A549 (cell line): ENCODE measurements at regions not wholly inside any gene's neighbourhood (a gene's known extent, or its start where the extent isn't known, plus 50 kb on each side); places are given as distances from the start of the nearest gene placed in this dataset.

Experiments
- CBX8 ChIP-seq: fragments of 200-600 bp; sonication (generic); IDR thresholded peaks from 2 replicates; pipeline ENCODE4 v1.6.1; 2016
- CTCF ChIP-seq: fragments of >200 bp; sonication (Bioruptor Twin); formaldehyde crosslinking; IDR thresholded peaks from 3 replicates; pipeline ENCODE4 v1.5.1; 2016
- JUN ChIP-seq, 2 experiments: fragments of >200 bp; sonication (Bioruptor Twin); formaldehyde crosslinking; IDR thresholded peaks; 2 replicates in 1 of 2; 3 replicates in 1 of 2; pipeline ENCODE4 v1.6.1; 2016 to 2017
- KDM5A ChIP-seq: fragments of 200-600 bp; sonication (generic); IDR thresholded peaks from 2 replicates; pipeline ENCODE4 v1.6.1; 2016; ENCODE audit warnings: antibody characterized with exemption, mild to moderate bottlenecking
- POLR2A ChIP-seq: IDR thresholded peaks from 2 replicates; pipeline ENCODE4 v1.6.1; 2012; ENCODE audit warnings: mild to moderate bottlenecking, low read length
- POLR2AphosphoS2 ChIP-seq: conservative IDR thresholded peaks from 2 replicates; pipeline ENCODE4 v1.6.1; 2012; ENCODE audit warnings: low read length, improper control_type of control experiment, inconsistent platforms
- RAD21 ChIP-seq, 2 experiments: fragments of >200 bp in 1 of 2; sonication (Bioruptor Twin) in 1 of 2; formaldehyde crosslinking in 1 of 2; IDR thresholded peaks in 1 of 2; conservative IDR thresholded peaks in 1 of 2; 2 replicates in 1 of 2; 3 replicates in 1 of 2; pipeline ENCODE4 v1.6.1; 2012 to 2018; ENCODE audit warnings: inconsistent platforms in 1 of 2
- ZC3H11A ChIP-seq: fragments of 450-650 bp; IDR thresholded peaks from 2 replicates; pipeline ENCODE4 v1.6.1; 2014; ENCODE audit warnings: antibody characterized with exemption, mild to moderate bottlenecking
- ZSCAN20 ChIP-seq: fragments of 250-450 bp; sonication (Bioruptor Pico); IDR thresholded peaks from 2 replicates; pipeline ENCODE4 v1.8.0; 2022; ENCODE audit warnings: mild to moderate bottlenecking, moderate library complexity
- TF ChIP-seq, protein P1 (sequence below): IDR thresholded peaks from 2 replicates; pipeline ENCODE4 v1.6.1; 2012; ENCODE audit warnings: low read depth, borderline replicate concordance
- TF ChIP-seq, protein P2 (sequence below): fragments of 200-600 bp; sonication (generic); IDR thresholded peaks from 2 replicates; pipeline ENCODE4 v1.6.1; 2016; ENCODE audit warnings: antibody characterized with exemption, mild to moderate bottlenecking, moderate library complexity

DNA sequence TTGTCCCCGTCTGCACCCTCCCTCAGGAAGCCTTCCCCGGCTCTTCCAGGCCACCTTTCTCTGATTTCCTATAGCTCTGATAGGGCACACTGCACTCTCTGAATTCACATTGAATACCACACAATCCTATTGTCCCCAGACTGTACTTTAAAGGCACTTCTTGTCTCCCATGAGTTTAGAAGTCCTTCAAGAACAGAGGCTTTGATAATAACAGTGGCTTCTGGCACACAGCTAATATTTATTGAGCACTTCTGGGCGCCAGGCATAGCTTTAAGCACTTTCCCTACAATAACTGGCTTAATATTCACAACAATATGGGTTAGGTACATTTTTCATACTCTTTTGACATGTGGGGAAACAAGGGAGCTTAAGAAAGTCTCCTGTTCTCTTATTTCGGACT, 169.7 kb upstream of the IRX6 start:
- no peak for TF ChIP-seq CTCF
- TF ChIP-seq RAD21 (conservative IDR thresholded peaks at IDR 0.05 in 1 of 2, IDR thresholded peaks at IDR 0.05 in 1 of 2): no peak
- TF ChIP-seq POLR2A: no peak
- TF ChIP-seq JUN (IDR thresholded peaks at IDR 0.05): no peak
- TF ChIP-seq CBX8: no peak
- no peak for TF ChIP-seq KDM5A
- no peak for TF ChIP-seq POLR2AphosphoS2
- TF ChIP-seq, protein P1, sequence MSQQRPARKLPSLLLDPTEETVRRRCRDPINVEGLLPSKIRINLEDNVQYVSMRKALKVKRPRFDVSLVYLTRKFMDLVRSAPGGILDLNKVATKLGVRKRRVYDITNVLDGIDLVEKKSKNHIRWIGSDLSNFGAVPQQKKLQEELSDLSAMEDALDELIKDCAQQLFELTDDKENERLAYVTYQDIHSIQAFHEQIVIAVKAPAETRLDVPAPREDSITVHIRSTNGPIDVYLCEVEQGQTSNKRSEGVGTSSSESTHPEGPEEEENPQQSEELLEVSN: no peak
- TF ChIP-seq ZC3H11A: no peak
- TF ChIP-seq, protein P2, sequence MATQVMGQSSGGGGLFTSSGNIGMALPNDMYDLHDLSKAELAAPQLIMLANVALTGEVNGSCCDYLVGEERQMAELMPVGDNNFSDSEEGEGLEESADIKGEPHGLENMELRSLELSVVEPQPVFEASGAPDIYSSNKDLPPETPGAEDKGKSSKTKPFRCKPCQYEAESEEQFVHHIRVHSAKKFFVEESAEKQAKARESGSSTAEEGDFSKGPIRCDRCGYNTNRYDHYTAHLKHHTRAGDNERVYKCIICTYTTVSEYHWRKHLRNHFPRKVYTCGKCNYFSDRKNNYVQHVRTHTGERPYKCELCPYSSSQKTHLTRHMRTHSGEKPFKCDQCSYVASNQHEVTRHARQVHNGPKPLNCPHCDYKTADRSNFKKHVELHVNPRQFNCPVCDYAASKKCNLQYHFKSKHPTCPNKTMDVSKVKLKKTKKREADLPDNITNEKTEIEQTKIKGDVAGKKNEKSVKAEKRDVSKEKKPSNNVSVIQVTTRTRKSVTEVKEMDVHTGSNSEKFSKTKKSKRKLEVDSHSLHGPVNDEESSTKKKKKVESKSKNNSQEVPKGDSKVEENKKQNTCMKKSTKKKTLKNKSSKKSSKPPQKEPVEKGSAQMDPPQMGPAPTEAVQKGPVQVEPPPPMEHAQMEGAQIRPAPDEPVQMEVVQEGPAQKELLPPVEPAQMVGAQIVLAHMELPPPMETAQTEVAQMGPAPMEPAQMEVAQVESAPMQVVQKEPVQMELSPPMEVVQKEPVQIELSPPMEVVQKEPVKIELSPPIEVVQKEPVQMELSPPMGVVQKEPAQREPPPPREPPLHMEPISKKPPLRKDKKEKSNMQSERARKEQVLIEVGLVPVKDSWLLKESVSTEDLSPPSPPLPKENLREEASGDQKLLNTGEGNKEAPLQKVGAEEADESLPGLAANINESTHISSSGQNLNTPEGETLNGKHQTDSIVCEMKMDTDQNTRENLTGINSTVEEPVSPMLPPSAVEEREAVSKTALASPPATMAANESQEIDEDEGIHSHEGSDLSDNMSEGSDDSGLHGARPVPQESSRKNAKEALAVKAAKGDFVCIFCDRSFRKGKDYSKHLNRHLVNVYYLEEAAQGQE: no peak
- no peak for TF ChIP-seq ZSCAN20
